ENCODE measurements at regions not wholly inside any gene's neighbourhood (a gene's known extent, or its start where the extent isn't known, plus 50 kb on each side); places are given as distances from the start of the nearest gene placed in this dataset.

- intact Hi-C loops (cut with DNase I), result no loop called here
- no peak overlapping the region for H3K4me3 ChIP-seq
- no peak overlapping the region for H3K27ac ChIP-seq
Measured at GRCh38 chr2:12096788-12097449, 350.5 kb downstream of the LPIN1 start.

GRCh38 chr2:12097859-12098258 lies 351.4 kb downstream of the LPIN1 start:
- no peak overlapping the region for H3K4me3 ChIP-seq
- no peaks in the 10 kb centered on the region for H3K36me3 ChIP-seq
- intact Hi-C loops (cut with DNase I), result no loop called here
- TF ChIP-seq CTCF (IDR thresholded peaks at IDR 0.05), result no peak
- no peaks in the 10 kb centered on the region for H3K27me3 ChIP-seq
- H3K27ac ChIP-seq, result no peak overlapping the region
- H3K4me1 ChIP-seq, result no peaks in the 10 kb centered on the region
- DNase-seq, result no peak
- no peak overlapping the region for H3K9ac ChIP-seq (ENCODE audit: low read depth in 2 of 2, low read length in 2 of 2)
- H3K9me3 ChIP-seq, result no peaks in the 10 kb centered on the region

More at GRCh38 chr2:12096788-12097449, 350.5 kb downstream of the LPIN1 start:
- no peaks in the 10 kb centered on the region for H3K9me3 ChIP-seq
- no peak overlapping the region for H3K9ac ChIP-seq (ENCODE audit: low read depth in 2 of 2, low read length in 2 of 2)
- no peak for TF ChIP-seq CTCF (IDR thresholded peaks at IDR 0.05)
- DNase-seq, result no peak
- H3K36me3 ChIP-seq, result no peaks in the 10 kb centered on the region
- no peaks in the 10 kb centered on the region for H3K4me1 ChIP-seq
- H3K27me3 ChIP-seq, result no peaks in the 10 kb centered on the region

GRCh38 chr2:12099374-12099773 lies 352.9 kb downstream of the LPIN1 start:
- H3K9ac ChIP-seq (ENCODE audit: low read depth in 2 of 2, low read length in 2 of 2), result no peak overlapping the region
- intact Hi-C loops (cut with DNase I), result no loop called here
- no peak for DNase-seq
- TF ChIP-seq CTCF (IDR thresholded peaks at IDR 0.05), result no peak
- H3K4me3 ChIP-seq, result no peak overlapping the region
- H3K4me1 ChIP-seq, result no peaks in the 10 kb centered on the region
- H3K36me3 ChIP-seq, result no peaks in the 10 kb centered on the region
- H3K9me3 ChIP-seq, result no peaks in the 10 kb centered on the region
- H3K27ac ChIP-seq, result no peak overlapping the region
- no peaks in the 10 kb centered on the region for H3K27me3 ChIP-seq

GRCh38 chr2:12102679-12103078 lies 356.2 kb downstream of the LPIN1 start:
- Histone ChIP-seq H3K36me3 (no peaks in the 10 kb centered on the region), H3K4me3 (no peak overlapping the region), H3K27me3 (no peaks in the 10 kb centered on the region), H3K4me1 (no peaks in the 10 kb centered on the region), H3K27ac (no peak overlapping the region), H3K9ac (ENCODE audit: low read depth in 2 of 2, low read length in 2 of 2) (no peak overlapping the region), H3K9me3 (no peaks in the 10 kb centered on the region)
- no peak for DNase-seq
- intact Hi-C loops (cut with DNase I), result no loop called here
- TF ChIP-seq CTCF (IDR thresholded peaks at IDR 0.05), result no peak

GRCh38 chr2:12105180-12105579 lies 358.7 kb downstream of the LPIN1 start:
- intact Hi-C loops (cut with DNase I), result no loop called here
- Histone ChIP-seq H3K9me3 (no peaks in the 10 kb centered on the region), H3K27ac (no peak overlapping the region), H3K4me3 (no peak overlapping the region), H3K9ac (ENCODE audit: low read depth in 2 of 2, low read length in 2 of 2) (no peak overlapping the region), H3K36me3 (no peaks in the 10 kb centered on the region), H3K27me3 (no peaks in the 10 kb centered on the region), H3K4me1 (no peaks in the 10 kb centered on the region)
- DNase-seq, result no peak
- TF ChIP-seq CTCF (IDR thresholded peaks at IDR 0.05), result no peak

Measured in colonic mucosa (tissue), 4 donors.